ENCODE measurements at regions not wholly inside any gene's neighbourhood (a gene's known extent, or its start where the extent isn't known, plus 50 kb on each side); places are given as distances from the start of the nearest gene placed in this dataset.

GRCh38 chr1:36571106-36571505 is 88.4 kb upstream of the CSF3R start:
- DNase-seq (ENCODE audit: low read depth in 1 of 2, low spot score in 1 of 2), result no peak
- no peak overlapping the region for H3K4me2 ChIP-seq
- WGBS (ENCODE audit: missing lambda C conversion rate), result 0% methylated on average over 1 of the region's 1 CpG

GRCh38 chr1:36570478-36571060 is 87.9 kb upstream of the CSF3R start:
- Histone ChIP-seq H3K4me2 (no peak overlapping the region), H3K4me3 (no peak overlapping the region), H3K9me3 (no peaks in the 10 kb centered on the region), H3K4me1 (no peaks in the 10 kb centered on the region), H3K27ac (no peak overlapping the region)
- ChIA-PET POLR2A (no interaction called here), CTCF (interaction anchor here (8.7 kb wide), 1 partner anchor 862 kb away, joined by 60 read pairs; no protein-coding TSS in a partner anchor)
- no peak for FAIRE-seq
- ATAC-seq, result no peak
- WGBS (ENCODE audit: missing lambda C conversion rate), result 50% methylated on average over 7 of the region's 12 CpGs
- DNase-seq (ENCODE audit: low read depth in 1 of 2, low spot score in 1 of 2), result no peak
- no peak for TF ChIP-seq E2F6 (IDR thresholded peaks at IDR 0.05; ENCODE audit: borderline replicate concordance, low read depth)
- TF ChIP-seq ESRRA (IDR thresholded peaks at IDR 0.05; ENCODE audit: borderline replicate concordance, low read length), result no peak
- TF ChIP-seq, protein P1, sequence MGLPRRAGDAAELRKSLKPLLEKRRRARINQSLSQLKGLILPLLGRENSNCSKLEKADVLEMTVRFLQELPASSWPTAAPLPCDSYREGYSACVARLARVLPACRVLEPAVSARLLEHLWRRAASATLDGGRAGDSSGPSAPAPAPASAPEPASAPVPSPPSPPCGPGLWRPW (IDR thresholded peaks at IDR 0.05), result no peak
- no peak for TF ChIP-seq FOSL2 (IDR thresholded peaks at IDR 0.05)
- TF ChIP-seq FOSL2 (CRISPR knock-in tag; IDR thresholded peaks at IDR 0.05), result no peak
- no peak for TF ChIP-seq REST (IDR thresholded peaks at IDR 0.05)
- TF ChIP-seq EHF (CRISPR knock-in tag; IDR thresholded peaks at IDR 0.05), result no peak
- TF ChIP-seq, protein P2, sequence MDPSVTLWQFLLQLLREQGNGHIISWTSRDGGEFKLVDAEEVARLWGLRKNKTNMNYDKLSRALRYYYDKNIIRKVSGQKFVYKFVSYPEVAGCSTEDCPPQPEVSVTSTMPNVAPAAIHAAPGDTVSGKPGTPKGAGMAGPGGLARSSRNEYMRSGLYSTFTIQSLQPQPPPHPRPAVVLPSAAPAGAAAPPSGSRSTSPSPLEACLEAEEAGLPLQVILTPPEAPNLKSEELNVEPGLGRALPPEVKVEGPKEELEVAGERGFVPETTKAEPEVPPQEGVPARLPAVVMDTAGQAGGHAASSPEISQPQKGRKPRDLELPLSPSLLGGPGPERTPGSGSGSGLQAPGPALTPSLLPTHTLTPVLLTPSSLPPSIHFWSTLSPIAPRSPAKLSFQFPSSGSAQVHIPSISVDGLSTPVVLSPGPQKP (IDR thresholded peaks at IDR 0.05; ENCODE audit: low read depth, low read length), result no peak
- TF ChIP-seq RNF2 (IDR thresholded peaks at IDR 0.05; ENCODE audit: borderline replicate concordance, low read depth), result no peak
- TF ChIP-seq GATA3 (IDR thresholded peaks at IDR 0.05; ENCODE audit: borderline replicate concordance), result no peak
- TF ChIP-seq HOXA7 (CRISPR knock-in tag; IDR thresholded peaks at IDR 0.05), result no peak
- no peak for TF ChIP-seq CHD2 (IDR thresholded peaks at IDR 0.05; ENCODE audit: low read length, partially characterized antibody)
- no peak for TF ChIP-seq ZFP36 (IDR thresholded peaks at IDR 0.05; ENCODE audit: borderline replicate concordance, partially characterized antibody)
- no peak for TF ChIP-seq MAX (IDR thresholded peaks at IDR 0.05)
- TF ChIP-seq KDM5A (IDR thresholded peaks at IDR 0.05), result no peak
- no peak for TF ChIP-seq RCOR1 (IDR thresholded peaks at IDR 0.05; ENCODE audit: low read depth, low read length)
- no peak for TF ChIP-seq CBX8 (IDR thresholded peaks at IDR 0.05)
- TF ChIP-seq CBX2 (IDR thresholded peaks at IDR 0.05; ENCODE audit: borderline replicate concordance, low read depth), result no peak
- TF ChIP-seq HEYL (CRISPR knock-in tag; IDR thresholded peaks at IDR 0.05), result no peak
- TF ChIP-seq, protein P3, sequence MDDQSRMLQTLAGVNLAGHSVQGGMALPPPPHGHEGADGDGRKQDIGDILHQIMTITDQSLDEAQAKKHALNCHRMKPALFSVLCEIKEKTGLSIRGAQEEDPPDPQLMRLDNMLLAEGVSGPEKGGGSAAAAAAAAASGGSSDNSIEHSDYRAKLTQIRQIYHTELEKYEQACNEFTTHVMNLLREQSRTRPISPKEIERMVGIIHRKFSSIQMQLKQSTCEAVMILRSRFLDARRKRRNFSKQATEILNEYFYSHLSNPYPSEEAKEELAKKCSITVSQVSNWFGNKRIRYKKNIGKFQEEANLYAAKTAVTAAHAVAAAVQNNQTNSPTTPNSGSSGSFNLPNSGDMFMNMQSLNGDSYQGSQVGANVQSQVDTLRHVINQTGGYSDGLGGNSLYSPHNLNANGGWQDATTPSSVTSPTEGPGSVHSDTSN (IDR thresholded peaks at IDR 0.05), result no peak
- TF ChIP-seq JUNB (IDR thresholded peaks at IDR 0.05), result no peak

More at GRCh38 chr1:36571106-36571505, 88.4 kb upstream of the CSF3R start:
- POLR2A ChIA-PET, result no interaction called here
- no peak overlapping the region for H3K27ac ChIP-seq
- TF ChIP-seq EP300 (IDR thresholded peaks at IDR 0.05) (no peak), NPAS2 (CRISPR knock-in tag; IDR thresholded peaks at IDR 0.05; ENCODE audit: borderline replicate concordance) (no peak), HOXA7 (CRISPR knock-in tag; IDR thresholded peaks at IDR 0.05) (no peak), SREBF2 (IDR thresholded peaks at IDR 0.05) (no peak)
- H3K9me3 ChIP-seq, result no peaks in the 10 kb centered on the region
- no peak overlapping the region for H3K4me3 ChIP-seq
- ATAC-seq, result no peak
- H3K4me1 ChIP-seq, result no peaks in the 10 kb centered on the region
- CTCF ChIA-PET, result interaction anchor here (8.7 kb wide), 1 partner anchor 862 kb away, joined by 60 read pairs; no protein-coding TSS in a partner anchor
- no peak for FAIRE-seq

Data from A549 (cell line).